Esophagus muscularis mucosa (tissue), 4 donors: ENCODE measurements at regions not wholly inside any gene's neighbourhood (a gene's known extent, or its start where the extent isn't known, plus 50 kb on each side); places are given as distances from the start of the nearest gene placed in this dataset.

ENCODE experiments used
- EP300 ChIP-seq: sonication (generic); formaldehyde crosslinking; IDR thresholded peaks from one replicate; pipeline ENCODE4 v1.6.1; 2017; ENCODE audit warnings: antibody characterized with exemption
- POLR2A ChIP-seq: fragments of 450-650 bp; IDR thresholded peaks from one replicate; pipeline ENCODE4 v1.6.1; 2017; ENCODE audit warnings: antibody characterized with exemption, moderate library complexity, mild to moderate bottlenecking, low read depth
- POLR2AphosphoS5 ChIP-seq, 2 donors: sonication (generic); formaldehyde crosslinking; IDR thresholded peaks; one replicate each; pipeline ENCODE4 v1.6.1; 2017; ENCODE audit warnings: antibody characterized with exemption in 2 of 2
- TF ChIP-seq, protein P1 (sequence below), 3 experiments: fragments of 200-600 bp in 2 of 3; fragments of 450-650 bp in 1 of 3; sonication (generic) in 2 of 3; IDR thresholded peaks; one replicate each; pipeline ENCODE4 v1.5.1; 2017 to 2019; ENCODE audit warnings: antibody characterized with exemption in 3 of 3, mild to moderate bottlenecking in 2 of 3, moderate library complexity in 1 of 3

- TF ChIP-seq, protein P1, sequence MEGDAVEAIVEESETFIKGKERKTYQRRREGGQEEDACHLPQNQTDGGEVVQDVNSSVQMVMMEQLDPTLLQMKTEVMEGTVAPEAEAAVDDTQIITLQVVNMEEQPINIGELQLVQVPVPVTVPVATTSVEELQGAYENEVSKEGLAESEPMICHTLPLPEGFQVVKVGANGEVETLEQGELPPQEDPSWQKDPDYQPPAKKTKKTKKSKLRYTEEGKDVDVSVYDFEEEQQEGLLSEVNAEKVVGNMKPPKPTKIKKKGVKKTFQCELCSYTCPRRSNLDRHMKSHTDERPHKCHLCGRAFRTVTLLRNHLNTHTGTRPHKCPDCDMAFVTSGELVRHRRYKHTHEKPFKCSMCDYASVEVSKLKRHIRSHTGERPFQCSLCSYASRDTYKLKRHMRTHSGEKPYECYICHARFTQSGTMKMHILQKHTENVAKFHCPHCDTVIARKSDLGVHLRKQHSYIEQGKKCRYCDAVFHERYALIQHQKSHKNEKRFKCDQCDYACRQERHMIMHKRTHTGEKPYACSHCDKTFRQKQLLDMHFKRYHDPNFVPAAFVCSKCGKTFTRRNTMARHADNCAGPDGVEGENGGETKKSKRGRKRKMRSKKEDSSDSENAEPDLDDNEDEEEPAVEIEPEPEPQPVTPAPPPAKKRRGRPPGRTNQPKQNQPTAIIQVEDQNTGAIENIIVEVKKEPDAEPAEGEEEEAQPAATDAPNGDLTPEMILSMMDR (IDR thresholded peaks at IDR 0.05), result no peak
- TF ChIP-seq POLR2A (no peak), POLR2AphosphoS5 (IDR thresholded peaks at IDR 0.05) (no peak), EP300 (no peak)
Measured at GRCh38 chr7:24504836-24505235, 68.4 kb upstream of the PALS2 start.
